Mucosa of gallbladder (tissue), 1 donor: ENCODE measurements at regions not wholly inside any gene's neighbourhood (a gene's known extent, or its start where the extent isn't known, plus 50 kb on each side); places are given as distances from the start of the nearest gene placed in this dataset.
"Not testable (repeated sequence)": the region's sequence is repeated elsewhere in the genome, so short reads cannot be mapped to it uniquely, and the experiment has no call there.

Experiments
- DNase-seq: peaks from one replicate; pipeline ENCODE4 v3.0.0-alpha.2; 2020; ENCODE audit warnings: low spot score
- donor health status: DM: no; HTN: no; CAD: no.

GRCh38 chr6:84821314-84821713 lies 56.9 kb upstream of the TBX18 start:
- not testable (repeated sequence) for DNase-seq

GRCh38 chr6:84816741-84817140 lies 52.3 kb upstream of the TBX18 start:
- DNase-seq, result no peak

GRCh38 chr6:84815896-84816735 lies 51.7 kb upstream of the TBX18 start:
- no peak for DNase-seq
